Keratinocyte (primary cell): ENCODE measurements at regions not wholly inside any gene's neighbourhood (a gene's known extent, or its start where the extent isn't known, plus 50 kb on each side); places are given as distances from the start of the nearest gene placed in this dataset.

ENCODE experiments used
- DNase-seq: peaks from one replicate; pipeline ENCODE4 v3.0.0-alpha.2; 2011; ENCODE audit warnings: low read depth, missing footprints, low spot score
- FAIRE-seq: peaks from 2 replicates; lab custom pipeline; 2011; peaks lifted over from hg19 to GRCh38; lab: Jason Lieb, UNC
- H2AFZ ChIP-seq: 2 replicates; pipeline ENCODE4 v1.6.0; 2012; ENCODE audit warnings: low read length, control low read depth, inconsistent platforms; ENCODE audit not compliant: control insufficient read depth
- H3K27ac ChIP-seq: 2 replicates; pipeline ENCODE4 v1.5.1; 2011; ENCODE audit warnings: low read length; ENCODE audit not compliant: control insufficient read depth, insufficient read depth
- H3K27me3 ChIP-seq: 3 replicates; pipeline ENCODE4 v1.6.0; 2011; ENCODE audit warnings: low read length; ENCODE audit not compliant: control insufficient read depth, insufficient read depth; ENCODE audit errors: extremely low read depth
- H3K36me3 ChIP-seq, 2 experiments: 2 replicates in 1 of 2; 3 replicates in 1 of 2; pipeline ENCODE4 v1.5.1; 2011; ENCODE audit warnings: low read length in 2 of 2, mild to moderate bottlenecking in 1 of 2; ENCODE audit not compliant: control insufficient read depth in 2 of 2, insufficient read depth in 2 of 2; ENCODE audit errors: extremely low read depth in 1 of 2
- H3K4me1 ChIP-seq: 3 replicates; pipeline ENCODE4 v1.5.1; 2011; ENCODE audit warnings: low read length; ENCODE audit not compliant: control insufficient read depth, insufficient read depth; ENCODE audit errors: extremely low read depth
- H3K4me2 ChIP-seq: 3 replicates; pipeline ENCODE4 v1.6.0; 2011; ENCODE audit warnings: low read depth, low read length; ENCODE audit not compliant: control insufficient read depth, insufficient read depth; ENCODE audit errors: extremely low read depth
- H3K4me3 ChIP-seq, 3 experiments: fragments of 200-600 bp in 1 of 3; sonication (generic) in 1 of 3; 2 replicates in 2 of 3; 3 replicates in 1 of 3; pipeline ENCODE4 v1.5.1; 2011 to 2016; ENCODE audit warnings: low read length in 3 of 3, mild to moderate bottlenecking in 3 of 3, control low read depth in 2 of 3, inconsistent platforms in 1 of 3, low read depth in 1 of 3, mixed read lengths in 1 of 3, mixed run types in 1 of 3, moderate library complexity in 1 of 3; ENCODE audit not compliant: control insufficient read depth in 2 of 3, insufficient read depth in 2 of 3; ENCODE audit errors: extremely low read depth in 1 of 3
- H3K79me2 ChIP-seq: 2 replicates; pipeline ENCODE4 v1.6.0; 2012; ENCODE audit warnings: low read length; ENCODE audit not compliant: control insufficient read depth, insufficient read depth
- H3K9ac ChIP-seq: 3 replicates; pipeline ENCODE4 v1.6.0; 2011; ENCODE audit warnings: low read length; ENCODE audit not compliant: control insufficient read depth, insufficient read depth; ENCODE audit errors: extremely low read depth
- H3K9me1 ChIP-seq: 3 replicates; pipeline ENCODE4 v1.6.0; 2011; ENCODE audit warnings: low read length; ENCODE audit not compliant: control insufficient read depth, insufficient read depth; ENCODE audit errors: extremely low read depth
- H3K9me3 ChIP-seq: 2 replicates; pipeline ENCODE4 v1.5.1; 2012; ENCODE audit warnings: low read depth, low read length; ENCODE audit not compliant: control insufficient read depth
- H4K20me1 ChIP-seq: 3 replicates; pipeline ENCODE4 v1.6.0; 2011; ENCODE audit warnings: low read length; ENCODE audit not compliant: control insufficient read depth, insufficient read depth; ENCODE audit errors: extremely low read depth
- EZH2 ChIP-seq: IDR thresholded peaks from one replicate; pipeline ENCODE4 v1.6.1; 2012; ENCODE audit warnings: inconsistent platforms, mild to moderate bottlenecking, low read length, moderate library complexity
- dilution Hi-C: fragments of 300-500 bp; cut with MboI; formaldehyde crosslinking; loops from one replicate; pipeline ENCODE4 v1.7.0; 2020; ENCODE audit warnings: low sequenced_read_pairs; ENCODE audit not compliant: extremely low pct_ligation_motif_present
- TF ChIP-seq, protein P1 (sequence below), 3 experiments: IDR thresholded peaks in 1 of 3; conservative IDR thresholded peaks in 1 of 3; optimal IDR thresholded peaks in 1 of 3; 2 replicates in 2 of 3; 3 replicates in 1 of 3; pipeline versions ENCODE3 to v1.5.1; 2011; ENCODE audit warnings: low read length in 3 of 3, mild to moderate bottlenecking in 3 of 3, moderate library complexity in 2 of 3, control low read depth in 1 of 3, inconsistent platforms in 1 of 3; ENCODE audit not compliant: insufficient read depth in 2 of 3; ENCODE audit errors: extremely low read depth in 1 of 3

- no peak for FAIRE-seq
Measured at GRCh38 chr5:103364074-103364473, 105.5 kb downstream of the MACIR start.

DNA sequence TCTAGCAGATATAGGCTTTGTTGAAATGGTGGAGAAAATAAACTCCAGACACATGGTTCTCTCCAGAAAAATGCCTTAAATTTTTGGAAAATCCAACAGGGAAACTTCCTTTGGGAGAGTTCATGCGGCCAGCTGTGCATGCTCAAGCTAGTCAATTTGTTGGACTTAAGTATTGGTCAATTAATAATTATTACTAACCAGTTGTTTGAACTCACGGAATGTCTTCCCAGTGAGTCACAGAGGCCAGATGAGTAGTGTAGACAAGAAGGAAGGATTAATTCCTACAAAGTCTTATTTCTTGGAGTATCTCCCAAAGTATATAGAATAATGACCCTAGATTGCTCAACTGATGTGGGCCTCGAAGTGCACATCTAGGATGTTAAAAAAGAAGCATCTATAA, 103.6 kb downstream of the MACIR start:
- TF ChIP-seq, protein P1, sequence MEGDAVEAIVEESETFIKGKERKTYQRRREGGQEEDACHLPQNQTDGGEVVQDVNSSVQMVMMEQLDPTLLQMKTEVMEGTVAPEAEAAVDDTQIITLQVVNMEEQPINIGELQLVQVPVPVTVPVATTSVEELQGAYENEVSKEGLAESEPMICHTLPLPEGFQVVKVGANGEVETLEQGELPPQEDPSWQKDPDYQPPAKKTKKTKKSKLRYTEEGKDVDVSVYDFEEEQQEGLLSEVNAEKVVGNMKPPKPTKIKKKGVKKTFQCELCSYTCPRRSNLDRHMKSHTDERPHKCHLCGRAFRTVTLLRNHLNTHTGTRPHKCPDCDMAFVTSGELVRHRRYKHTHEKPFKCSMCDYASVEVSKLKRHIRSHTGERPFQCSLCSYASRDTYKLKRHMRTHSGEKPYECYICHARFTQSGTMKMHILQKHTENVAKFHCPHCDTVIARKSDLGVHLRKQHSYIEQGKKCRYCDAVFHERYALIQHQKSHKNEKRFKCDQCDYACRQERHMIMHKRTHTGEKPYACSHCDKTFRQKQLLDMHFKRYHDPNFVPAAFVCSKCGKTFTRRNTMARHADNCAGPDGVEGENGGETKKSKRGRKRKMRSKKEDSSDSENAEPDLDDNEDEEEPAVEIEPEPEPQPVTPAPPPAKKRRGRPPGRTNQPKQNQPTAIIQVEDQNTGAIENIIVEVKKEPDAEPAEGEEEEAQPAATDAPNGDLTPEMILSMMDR (optimal IDR thresholded peaks at IDR 0.05 in 1 of 3, IDR thresholded peaks at IDR 0.05 in 1 of 3, conservative IDR thresholded peaks at IDR 0.05 in 1 of 3; ENCODE audit: extremely low read depth in 1 of 3, insufficient read depth in 2 of 3, low read length in 3 of 3) = no peak
- no peak for TF ChIP-seq EZH2
- H3K4me2 ChIP-seq = no peak overlapping the region
- H2AFZ ChIP-seq = no peak overlapping the region
- H3K9me1 ChIP-seq = no peaks in the 10 kb centered on the region
- H3K79me2 ChIP-seq = no peaks in the 10 kb centered on the region
- H3K27me3 ChIP-seq = no peaks in the 10 kb centered on the region
- no peaks in the 10 kb centered on the region for H4K20me1 ChIP-seq
- H3K36me3 ChIP-seq = no peaks in the 10 kb centered on the region
- H3K27ac ChIP-seq = no peak overlapping the region
- H3K4me1 ChIP-seq = no peaks in the 10 kb centered on the region
- DNase-seq (no peak), FAIRE-seq (no peak)
- H3K9me3 ChIP-seq = no peaks in the 10 kb centered on the region
- H3K9ac ChIP-seq = no peak overlapping the region
- dilution Hi-C loops = no loop called here
- H3K4me3 ChIP-seq = no peak overlapping the region

More at GRCh38 chr5:103364074-103364473, 105.5 kb downstream of the MACIR start:
- H3K9me3 ChIP-seq = no peaks in the 10 kb centered on the region
- H4K20me1 ChIP-seq = no peaks in the 10 kb centered on the region
- no peaks in the 10 kb centered on the region for H3K79me2 ChIP-seq
- H3K36me3 ChIP-seq = no peaks in the 10 kb centered on the region
- H3K27ac ChIP-seq = no peak overlapping the region
- DNase-seq = no peak
- dilution Hi-C loops = no loop called here
- H3K27me3 ChIP-seq = no peaks in the 10 kb centered on the region
- no peak overlapping the region for H3K9ac ChIP-seq
- H3K4me2 ChIP-seq = no peak overlapping the region
- H2AFZ ChIP-seq = no peak overlapping the region
- H3K4me3 ChIP-seq = no peak overlapping the region
- no peaks in the 10 kb centered on the region for H3K4me1 ChIP-seq
- TF ChIP-seq, protein P1 (optimal IDR thresholded peaks at IDR 0.05 in 1 of 3, IDR thresholded peaks at IDR 0.05 in 1 of 3, conservative IDR thresholded peaks at IDR 0.05 in 1 of 3; ENCODE audit: extremely low read depth in 1 of 3, insufficient read depth in 2 of 3, low read length in 3 of 3) = no peak
- TF ChIP-seq EZH2 = no peak
- H3K9me1 ChIP-seq = no peaks in the 10 kb centered on the region
